ENCODE measurements at regions not wholly inside any gene's neighbourhood (a gene's known extent, or its start where the extent isn't known, plus 50 kb on each side); places are given as distances from the start of the nearest gene placed in this dataset.

DNA sequence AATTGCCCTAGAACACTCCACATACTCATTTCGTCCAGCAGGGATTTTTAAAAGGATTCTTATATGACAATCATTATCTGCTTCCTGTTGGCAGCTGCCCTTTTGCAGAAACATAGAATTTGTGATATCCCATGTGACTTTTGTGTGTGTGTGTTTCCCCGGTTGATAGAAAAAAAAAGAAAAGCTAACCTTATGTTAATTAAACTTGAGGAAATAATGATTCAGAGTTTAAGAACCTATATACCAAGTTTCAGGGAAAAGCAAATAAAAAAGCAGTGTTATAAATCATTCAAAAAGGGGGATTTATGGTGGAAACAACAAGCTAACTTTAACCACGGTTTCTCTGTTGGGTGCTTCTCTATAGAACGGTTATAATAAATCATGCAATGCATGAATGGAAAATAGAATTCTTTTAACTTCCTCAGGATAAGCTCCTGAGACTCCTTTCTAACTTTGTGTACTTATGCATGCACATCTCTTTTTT, 826.9 kb upstream of the EYS start:
- TF ChIP-seq, protein P1, sequence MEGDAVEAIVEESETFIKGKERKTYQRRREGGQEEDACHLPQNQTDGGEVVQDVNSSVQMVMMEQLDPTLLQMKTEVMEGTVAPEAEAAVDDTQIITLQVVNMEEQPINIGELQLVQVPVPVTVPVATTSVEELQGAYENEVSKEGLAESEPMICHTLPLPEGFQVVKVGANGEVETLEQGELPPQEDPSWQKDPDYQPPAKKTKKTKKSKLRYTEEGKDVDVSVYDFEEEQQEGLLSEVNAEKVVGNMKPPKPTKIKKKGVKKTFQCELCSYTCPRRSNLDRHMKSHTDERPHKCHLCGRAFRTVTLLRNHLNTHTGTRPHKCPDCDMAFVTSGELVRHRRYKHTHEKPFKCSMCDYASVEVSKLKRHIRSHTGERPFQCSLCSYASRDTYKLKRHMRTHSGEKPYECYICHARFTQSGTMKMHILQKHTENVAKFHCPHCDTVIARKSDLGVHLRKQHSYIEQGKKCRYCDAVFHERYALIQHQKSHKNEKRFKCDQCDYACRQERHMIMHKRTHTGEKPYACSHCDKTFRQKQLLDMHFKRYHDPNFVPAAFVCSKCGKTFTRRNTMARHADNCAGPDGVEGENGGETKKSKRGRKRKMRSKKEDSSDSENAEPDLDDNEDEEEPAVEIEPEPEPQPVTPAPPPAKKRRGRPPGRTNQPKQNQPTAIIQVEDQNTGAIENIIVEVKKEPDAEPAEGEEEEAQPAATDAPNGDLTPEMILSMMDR (conservative IDR thresholded peaks at IDR 0.05; ENCODE audit: low read depth, low read length): 0 out of 2 replicates have a peak, but pooled peaks have one; percentile 28
- TF ChIP-seq EZH2 (IDR thresholded peaks at IDR 0.05; ENCODE audit: borderline replicate concordance, low read depth, low read length, poor library complexity, severe bottlenecking): no peak

Data from A673 (cell line).